Activated T-cell treated with anti-CD3 and anti-CD28 coated beads for 48 hours (primary cell): ENCODE measurements at regions not wholly inside any gene's neighbourhood (a gene's known extent, or its start where the extent isn't known, plus 50 kb on each side); places are given as distances from the start of the nearest gene placed in this dataset.
"Not testable (repeated sequence)": the region's sequence is repeated elsewhere in the genome, so short reads cannot be mapped to it uniquely, and the experiment has no call there.

ENCODE experiments used
- DNase-seq: peaks from one replicate; pipeline ENCODE4 v3.0.0-alpha.2; 2020; ENCODE audit warnings: low read depth

- DNase-seq = no peak
Measured at GRCh38 chr2:4916094-4916493, 776.1 kb upstream of the SOX11 start.

GRCh38 chr2:4930704-4931103 lies 761.5 kb upstream of the SOX11 start:
- DNase-seq = no peak

- no peak for DNase-seq
Measured at GRCh38 chr2:4931721-4932365, 760.3 kb upstream of the SOX11 start.

GRCh38 chr2:4935291-4935690 lies 756.9 kb upstream of the SOX11 start:
- DNase-seq = not testable (repeated sequence)

- no peak for DNase-seq
Measured at GRCh38 chr2:4937550-4937949, 754.6 kb upstream of the SOX11 start.

GRCh38 chr2:4938206-4938605 lies 754.0 kb upstream of the SOX11 start:
- no peak for DNase-seq

GRCh38 chr2:4942441-4942840 lies 749.7 kb upstream of the SOX11 start:
- DNase-seq = no peak

- DNase-seq = no peak
Measured at GRCh38 chr2:4947911-4948310, 744.3 kb upstream of the SOX11 start.

- no peak for DNase-seq
Measured at GRCh38 chr2:4951368-4951767, 740.8 kb upstream of the SOX11 start.

GRCh38 chr2:4959219-4959618 lies 733.0 kb upstream of the SOX11 start:
- DNase-seq = no peak

- DNase-seq = no peak
Measured at GRCh38 chr2:4962419-4962818, 729.8 kb upstream of the SOX11 start.

GRCh38 chr2:4963106-4963505 lies 729.1 kb upstream of the SOX11 start:
- DNase-seq = no peak

- DNase-seq = no peak
Measured at GRCh38 chr2:4964001-4964540, 728.1 kb upstream of the SOX11 start.

- no peak for DNase-seq
Measured at GRCh38 chr2:4964579-4964978, 727.6 kb upstream of the SOX11 start.

- no peak for DNase-seq
Measured at GRCh38 chr2:4965556-4966320, 726.4 kb upstream of the SOX11 start.

- no peak for DNase-seq
Measured at GRCh38 chr2:4967206-4967605, 725.0 kb upstream of the SOX11 start.

- no peak for DNase-seq
Measured at GRCh38 chr2:4972472-4972871, 719.7 kb upstream of the SOX11 start.

GRCh38 chr2:4973354-4973753 lies 718.8 kb upstream of the SOX11 start:
- DNase-seq = no peak

GRCh38 chr2:4973973-4974372 lies 718.2 kb upstream of the SOX11 start:
- no peak for DNase-seq

- no peak for DNase-seq
Measured at GRCh38 chr2:4976407-4976806, 715.8 kb upstream of the SOX11 start.

GRCh38 chr2:4979111-4979510 lies 713.1 kb upstream of the SOX11 start:
- DNase-seq = no peak

GRCh38 chr2:4980995-4981394 lies 711.2 kb upstream of the SOX11 start:
- DNase-seq = no peak

- DNase-seq = no peak
Measured at GRCh38 chr2:4981802-4982409, 710.3 kb upstream of the SOX11 start.
